GM18505 (cell line): ENCODE measurements at regions not wholly inside any gene's neighbourhood (a gene's known extent, or its start where the extent isn't known, plus 50 kb on each side); places are given as distances from the start of the nearest gene placed in this dataset.
A peak's percentile ranks its signal among the peaks of the same experiment; 100 is the strongest.

Experiments
- ATAC-seq: cut with Tn5 transposase; IDR thresholded peaks from one replicate; pipeline ENCODE4 v1.9.1; 2021; ENCODE audit not compliant: unreplicated experiment
- POLR2A ChIP-seq: IDR thresholded peaks from 4 replicates; pipeline ENCODE4 v1.6.1; 2011; ENCODE audit warnings: borderline replicate concordance; ENCODE audit not compliant: insufficient read depth, insufficient read length; ENCODE audit errors: extremely low read depth

DNA sequence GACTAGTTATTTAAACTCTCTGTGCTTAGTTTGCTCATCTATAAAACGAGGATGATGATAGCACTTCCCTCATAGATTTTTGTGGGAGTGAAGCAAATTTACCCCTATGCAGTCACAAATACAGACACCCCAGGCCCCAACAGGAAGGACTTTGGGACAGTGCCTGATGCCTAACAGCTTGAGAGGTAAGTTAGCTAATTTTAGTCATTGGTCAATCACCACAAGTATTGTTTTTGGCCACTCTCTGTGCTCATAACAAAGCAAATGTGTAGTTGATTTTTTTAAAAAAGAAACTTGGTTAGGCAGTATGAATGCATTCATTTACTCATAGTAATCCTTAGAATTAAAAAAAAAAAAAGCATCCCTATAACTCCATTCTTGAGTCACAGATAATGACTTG lies 1590.7 kb upstream of the TENM3 start:
- TF ChIP-seq POLR2A: no peak
- no peak for ATAC-seq

DNA sequence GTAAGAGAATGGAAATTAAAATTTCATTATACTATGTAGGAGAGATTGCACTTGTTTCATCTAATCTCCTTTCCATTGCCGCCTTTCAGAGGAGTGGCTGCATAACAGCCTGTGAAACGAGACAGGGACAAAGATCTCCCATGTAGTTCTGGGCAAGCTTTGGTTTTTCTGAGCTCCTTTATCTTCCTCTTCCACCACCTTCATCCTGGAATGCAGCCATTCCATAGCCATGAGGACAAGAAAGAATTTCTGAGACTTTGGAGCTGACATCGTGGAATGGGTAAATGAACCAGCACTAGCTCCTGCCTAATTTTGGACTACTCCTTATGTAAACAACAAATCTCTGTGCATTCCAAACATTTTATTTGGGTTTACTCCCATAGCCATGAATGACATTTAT lies 1587.3 kb upstream of the TENM3 start:
- no peak for ATAC-seq
- TF ChIP-seq POLR2A: no peak

DNA sequence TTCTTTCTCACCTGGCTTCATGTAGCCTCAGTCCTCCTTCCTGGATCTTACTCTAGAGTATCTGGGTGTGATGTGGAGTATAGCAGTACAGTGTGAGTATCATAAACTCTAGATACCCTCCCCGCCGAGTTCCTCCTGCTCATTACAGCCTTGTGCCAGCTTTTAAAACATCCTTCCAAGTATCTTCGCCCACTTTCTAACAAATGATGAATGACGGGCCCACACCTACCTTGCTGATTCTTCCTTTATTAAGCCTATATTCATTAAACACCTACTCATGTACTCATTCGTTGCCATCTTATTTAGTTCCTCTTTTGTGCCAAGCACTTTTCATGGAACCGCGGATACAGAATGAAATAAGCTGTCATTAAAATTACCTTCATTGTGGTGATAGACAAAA lies 1585.3 kb upstream of the TENM3 start:
- no peak for ATAC-seq
- TF ChIP-seq POLR2A: no peak

DNA sequence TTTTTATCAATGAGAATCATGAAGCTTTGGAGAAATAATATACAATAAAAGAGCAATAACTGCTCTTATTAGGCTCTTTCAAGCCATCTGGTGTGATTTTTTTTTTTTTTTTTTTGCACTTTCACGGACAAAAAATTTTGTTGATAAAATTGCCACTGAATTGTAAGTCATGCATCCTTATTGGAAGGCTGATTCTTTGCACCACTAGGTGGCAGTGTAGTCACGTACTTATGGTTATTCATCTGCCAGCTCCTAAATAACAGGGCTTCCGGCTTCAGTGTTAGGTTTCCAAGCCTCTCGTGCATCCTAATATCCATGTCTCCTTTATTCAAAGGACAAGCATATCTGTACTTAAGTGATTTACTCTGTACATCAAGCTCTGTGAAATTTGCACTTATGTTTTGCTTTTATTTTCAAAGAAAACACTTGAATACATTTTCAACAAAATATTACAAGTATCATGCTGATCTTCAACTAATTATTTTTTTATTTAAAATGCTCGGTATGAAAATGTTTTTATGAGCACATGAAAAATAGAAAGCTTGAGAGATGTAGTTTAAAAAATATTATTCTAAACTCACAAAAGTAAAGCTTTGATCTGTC lies 1578.3 kb upstream of the TENM3 start:
- no peak for TF ChIP-seq POLR2A

DNA sequence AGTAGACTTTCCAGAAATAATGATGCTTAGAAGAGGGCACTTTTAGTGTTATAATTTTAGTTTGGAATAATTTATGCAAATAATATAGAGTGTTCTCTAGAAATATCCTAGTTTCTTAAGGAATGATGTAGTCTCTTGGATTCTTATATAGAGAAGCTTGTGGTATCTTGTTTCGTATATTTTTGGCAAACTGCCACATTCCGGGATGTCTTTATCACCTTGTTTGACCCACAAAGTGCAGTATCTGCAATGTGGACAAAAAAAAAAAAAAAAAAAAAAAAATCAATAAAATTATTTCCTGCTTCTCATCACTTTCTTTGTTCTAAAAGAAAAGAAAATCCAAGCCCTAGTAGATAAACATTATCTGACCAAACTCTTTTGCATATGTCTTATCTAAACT lies 1577.7 kb upstream of the TENM3 start:
- ATAC-seq: no peak
- TF ChIP-seq POLR2A: no peak

More for the DNA sequence above, 1578.3 kb upstream of the TENM3 start:
- peak; percentile 89 for ATAC-seq

DNA sequence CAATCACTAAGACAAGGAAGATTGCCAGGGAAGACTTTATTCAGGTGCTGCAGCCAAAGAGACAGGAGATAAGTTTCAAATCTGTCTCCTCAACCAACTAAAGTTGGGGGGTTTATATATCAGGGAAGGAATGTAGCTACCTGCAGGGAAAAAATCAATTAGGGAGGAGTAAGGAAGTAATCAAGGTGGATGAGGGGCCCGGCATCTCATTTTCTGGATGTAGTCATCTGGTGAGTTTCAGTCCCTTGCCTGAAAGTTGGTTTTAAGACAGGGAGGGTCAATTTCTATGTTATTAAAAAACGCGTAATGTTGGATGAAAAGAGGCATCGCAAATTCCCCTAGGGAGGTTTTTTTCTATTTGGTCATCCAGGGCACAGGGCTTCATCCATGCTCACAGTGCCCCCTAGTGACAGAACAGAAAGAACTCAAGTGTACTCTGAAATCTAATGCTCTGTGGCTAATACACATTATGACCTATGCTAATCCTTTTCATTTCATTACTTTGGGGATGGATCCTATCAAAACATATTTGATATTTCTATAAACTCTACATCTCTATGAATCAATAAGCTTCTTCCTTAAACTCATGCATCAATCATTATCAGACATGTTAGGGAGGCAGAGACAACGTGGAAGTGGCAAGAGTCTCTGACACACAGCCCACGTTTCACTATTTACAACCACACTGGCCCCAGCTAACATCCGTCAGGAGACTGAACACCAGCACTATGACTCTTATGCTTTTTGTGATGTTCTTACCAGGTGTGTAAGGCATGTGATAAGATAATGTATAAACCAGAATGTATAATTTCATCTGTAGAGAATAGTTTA lies 1577.0 kb upstream of the TENM3 start:
- no peak for TF ChIP-seq POLR2A
- ATAC-seq: peak; percentile 85

DNA sequence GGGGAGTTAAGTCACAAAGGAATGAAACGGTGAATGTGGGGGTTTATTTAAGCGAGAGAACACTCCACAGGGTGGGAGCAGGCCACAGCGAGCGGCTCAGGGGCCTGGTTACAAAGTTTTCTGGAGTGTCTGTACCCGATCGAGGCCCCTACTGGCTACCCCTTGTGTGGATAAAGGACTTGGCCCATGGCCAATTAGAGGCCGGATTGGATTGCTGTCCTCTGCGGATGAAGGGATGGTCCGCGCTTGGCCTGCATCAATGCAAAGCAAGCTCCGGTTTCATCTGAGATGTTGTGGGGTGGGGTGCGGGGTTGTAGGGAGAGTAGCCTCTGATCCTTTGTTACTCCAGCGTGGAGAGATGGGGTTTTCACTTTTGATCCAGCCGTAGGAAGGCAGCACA lies 1574.5 kb upstream of the TENM3 start:
- no peak for TF ChIP-seq POLR2A
- ATAC-seq: no peak

DNA sequence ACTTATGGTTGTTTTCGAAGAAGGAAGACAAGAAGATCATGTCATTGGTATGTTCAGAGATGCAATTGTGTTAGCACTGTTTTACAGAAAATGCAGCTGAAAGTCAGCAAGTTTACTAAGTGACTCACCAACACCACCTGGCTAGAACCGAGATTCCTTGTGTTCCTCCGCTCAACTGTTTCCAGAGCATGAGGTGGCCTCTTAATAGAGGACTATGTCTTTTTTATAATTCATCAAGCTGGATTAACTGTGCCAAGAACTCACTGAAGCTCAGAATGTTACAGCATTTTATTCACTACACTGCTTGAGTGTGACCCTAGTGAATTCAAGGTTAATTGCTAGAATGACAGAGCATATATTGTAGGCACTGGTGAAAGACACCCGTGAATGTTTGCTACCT lies 1573.5 kb upstream of the TENM3 start:
- ATAC-seq: no peak
- TF ChIP-seq POLR2A: no peak

DNA sequence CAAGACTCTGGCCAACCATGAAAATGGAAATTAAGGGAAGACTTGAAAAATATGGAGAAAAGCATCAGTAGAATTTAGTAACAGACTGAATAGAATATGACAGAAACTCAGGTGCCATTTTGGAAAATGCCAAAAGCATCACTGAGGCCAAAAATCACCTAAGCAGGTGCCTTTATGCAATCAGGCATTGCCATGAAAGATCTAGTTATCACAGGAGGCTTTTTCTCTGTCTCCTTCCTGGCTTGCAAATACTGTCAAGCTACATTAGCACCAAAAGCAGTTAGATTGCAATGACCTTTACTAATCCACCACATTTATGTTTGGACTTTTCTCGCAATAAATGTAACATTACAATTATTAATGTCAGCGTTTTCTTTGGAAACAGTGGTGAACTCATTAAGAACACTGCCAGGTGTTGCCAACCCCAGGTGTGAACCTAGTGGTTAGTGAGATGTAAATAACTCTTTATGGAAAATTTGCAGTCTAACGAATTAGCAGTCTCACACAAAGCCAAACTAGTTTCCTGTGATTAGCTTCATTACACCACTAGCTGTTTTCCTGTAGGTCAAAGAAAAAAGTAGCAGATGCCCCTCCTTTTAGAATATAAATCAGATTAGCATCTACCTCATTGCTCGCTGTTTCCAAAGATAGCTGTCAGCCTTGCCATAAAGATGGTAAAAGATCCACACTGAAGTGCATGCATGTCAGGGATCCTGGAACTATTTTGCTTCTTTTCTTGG lies 1568.4 kb upstream of the TENM3 start:
- no peak for TF ChIP-seq POLR2A

DNA sequence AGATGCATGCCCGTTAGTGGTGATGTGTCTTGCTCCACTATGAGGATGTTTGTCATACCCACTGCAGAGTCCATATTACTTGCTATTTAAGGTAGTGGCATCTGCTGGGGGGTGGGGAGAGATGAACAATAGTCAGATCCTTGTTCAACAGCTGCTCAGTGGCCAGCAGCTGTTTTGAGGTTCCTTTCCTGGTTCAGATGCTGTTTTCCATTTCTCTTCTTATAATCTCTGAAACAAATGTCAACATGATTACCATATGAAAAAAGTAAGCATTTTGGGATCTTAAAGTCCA lies 1567.9 kb upstream of the TENM3 start:
- TF ChIP-seq POLR2A: no peak
- no peak for ATAC-seq

More for the DNA sequence above, 1568.4 kb upstream of the TENM3 start:
- ATAC-seq: no peak

DNA sequence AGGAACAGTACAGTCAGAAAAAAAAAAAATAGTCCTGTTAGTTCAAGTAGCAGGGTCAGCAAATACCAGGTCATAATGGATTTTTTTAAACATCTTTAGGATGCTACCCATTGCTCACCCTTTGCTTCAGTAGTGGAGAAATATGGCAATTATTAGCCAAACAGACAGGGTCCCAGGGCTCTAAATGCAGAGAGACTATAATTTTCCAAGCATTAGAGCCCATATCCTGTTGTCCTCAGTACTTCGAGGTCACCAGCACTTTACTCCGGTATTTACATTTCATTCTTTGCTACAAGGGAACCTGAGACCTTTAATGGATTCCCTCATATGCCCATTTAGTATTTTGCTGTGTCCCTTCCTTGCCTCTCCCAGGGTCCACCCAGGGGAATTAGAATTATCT lies 1562.9 kb upstream of the TENM3 start:
- no peak for ATAC-seq
- TF ChIP-seq POLR2A: no peak

DNA sequence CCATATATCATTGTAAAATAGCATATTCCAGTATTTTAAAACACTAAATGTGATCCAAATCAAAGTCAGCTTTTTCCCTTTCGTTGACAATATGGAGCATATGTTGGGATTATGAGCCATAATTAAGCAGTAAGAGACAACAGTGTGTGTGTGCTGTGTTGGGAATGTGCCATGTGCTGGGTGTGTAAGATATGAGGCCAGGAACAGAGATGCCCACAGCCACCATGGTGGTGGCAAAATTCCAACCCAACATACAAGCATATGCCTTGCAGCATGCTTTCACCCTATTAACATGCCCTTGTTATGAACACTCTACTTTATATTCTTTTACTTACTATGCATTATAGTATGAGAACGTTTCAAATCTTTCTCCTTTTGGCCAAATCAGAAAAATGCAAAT lies 1560.4 kb upstream of the TENM3 start:
- ATAC-seq: no peak
- no peak for TF ChIP-seq POLR2A

DNA sequence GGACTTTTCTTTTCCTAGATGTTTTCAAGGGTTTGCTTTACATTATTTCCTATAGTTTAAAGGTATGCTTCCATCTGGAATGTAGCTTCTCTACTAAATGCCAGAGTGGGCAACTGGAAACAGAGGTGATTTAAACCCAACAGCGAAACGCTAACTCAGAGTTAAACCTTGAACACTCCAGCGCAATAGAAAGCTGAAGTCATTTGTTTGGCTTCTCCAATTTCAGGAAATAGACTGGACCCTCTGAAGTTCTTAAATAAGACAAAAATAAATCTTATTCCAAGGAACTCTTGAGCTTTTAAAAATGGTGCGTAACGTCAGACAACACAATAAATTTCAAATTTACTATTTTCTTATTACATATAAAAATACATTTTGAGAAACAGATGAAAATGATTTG lies 1560.0 kb upstream of the TENM3 start:
- ATAC-seq: no peak
- no peak for TF ChIP-seq POLR2A

DNA sequence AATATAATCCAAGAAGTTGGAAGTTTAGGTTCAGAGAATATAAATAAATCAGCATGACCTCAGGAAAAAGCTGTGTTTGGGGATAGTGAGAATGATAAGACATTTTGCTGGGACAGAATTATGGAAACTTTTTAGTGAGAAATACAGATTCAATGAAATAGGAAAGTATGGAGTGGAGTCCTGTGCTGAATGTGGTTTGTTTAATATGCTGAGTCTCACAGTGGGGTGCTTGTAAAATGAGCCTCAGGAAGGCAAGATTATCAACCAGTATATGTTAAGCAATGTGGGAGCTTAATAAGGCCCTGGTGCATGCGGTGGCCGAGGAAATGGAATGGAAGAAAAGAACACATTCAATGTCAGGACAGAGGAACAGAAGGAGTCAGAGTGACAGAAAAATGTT lies 1554.7 kb upstream of the TENM3 start:
- no peak for TF ChIP-seq POLR2A
- ATAC-seq: no peak
